Uterus (tissue), 2 donors: ENCODE measurements at regions not wholly inside any gene's neighbourhood (a gene's known extent, or its start where the extent isn't known, plus 50 kb on each side); places are given as distances from the start of the nearest gene placed in this dataset.

Experiments used
- POLR2A ChIP-seq, 2 donors: fragments of 450-650 bp; IDR thresholded peaks; one replicate each; pipeline ENCODE4 v1.6.1; 2016; ENCODE audit warnings: antibody characterized with exemption in 2 of 2, mild to moderate bottlenecking in 1 of 2, moderate library complexity in 1 of 2
- TF ChIP-seq, protein P1 (sequence below), 4 experiments: fragments of 200-600 bp in 2 of 4; fragments of 450-650 bp in 2 of 4; sonication (generic) in 2 of 4; IDR thresholded peaks; one replicate each; pipeline ENCODE4 v1.5.1; 2016 to 2019; ENCODE audit warnings: antibody characterized with exemption in 4 of 4, mild to moderate bottlenecking in 2 of 4, moderate library complexity in 1 of 4

GRCh38 chr14:32009976-32010581 lies 67.0 kb upstream of the ARHGAP5 start:
- TF ChIP-seq, protein P1, sequence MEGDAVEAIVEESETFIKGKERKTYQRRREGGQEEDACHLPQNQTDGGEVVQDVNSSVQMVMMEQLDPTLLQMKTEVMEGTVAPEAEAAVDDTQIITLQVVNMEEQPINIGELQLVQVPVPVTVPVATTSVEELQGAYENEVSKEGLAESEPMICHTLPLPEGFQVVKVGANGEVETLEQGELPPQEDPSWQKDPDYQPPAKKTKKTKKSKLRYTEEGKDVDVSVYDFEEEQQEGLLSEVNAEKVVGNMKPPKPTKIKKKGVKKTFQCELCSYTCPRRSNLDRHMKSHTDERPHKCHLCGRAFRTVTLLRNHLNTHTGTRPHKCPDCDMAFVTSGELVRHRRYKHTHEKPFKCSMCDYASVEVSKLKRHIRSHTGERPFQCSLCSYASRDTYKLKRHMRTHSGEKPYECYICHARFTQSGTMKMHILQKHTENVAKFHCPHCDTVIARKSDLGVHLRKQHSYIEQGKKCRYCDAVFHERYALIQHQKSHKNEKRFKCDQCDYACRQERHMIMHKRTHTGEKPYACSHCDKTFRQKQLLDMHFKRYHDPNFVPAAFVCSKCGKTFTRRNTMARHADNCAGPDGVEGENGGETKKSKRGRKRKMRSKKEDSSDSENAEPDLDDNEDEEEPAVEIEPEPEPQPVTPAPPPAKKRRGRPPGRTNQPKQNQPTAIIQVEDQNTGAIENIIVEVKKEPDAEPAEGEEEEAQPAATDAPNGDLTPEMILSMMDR (IDR thresholded peaks at IDR 0.05) = no peak
- no peak for TF ChIP-seq POLR2A (IDR thresholded peaks at IDR 0.05)
